ENCODE measurements at regions not wholly inside any gene's neighbourhood (a gene's known extent, or its start where the extent isn't known, plus 50 kb on each side); places are given as distances from the start of the nearest gene placed in this dataset.

DNA sequence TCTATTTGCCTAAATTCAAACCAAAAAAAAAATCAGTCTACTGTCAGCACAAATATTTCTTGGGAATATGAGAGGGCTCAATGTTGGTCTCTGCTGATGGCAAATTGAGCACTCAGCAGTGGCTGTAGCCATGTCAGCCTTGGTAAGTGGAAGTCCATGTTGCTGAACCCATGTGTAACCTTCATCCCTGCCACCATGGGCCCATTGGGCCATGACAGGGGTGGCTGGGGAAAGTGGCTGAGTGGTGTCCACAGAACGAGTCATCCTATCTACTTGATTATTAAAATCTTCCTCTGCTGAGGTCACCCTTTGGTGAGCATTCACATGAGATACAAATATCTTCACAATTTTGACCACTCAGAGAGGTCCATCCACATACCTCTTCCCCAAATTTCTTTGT is 56.8 kb upstream of the FAM9B start:
- TF ChIP-seq, protein P1, sequence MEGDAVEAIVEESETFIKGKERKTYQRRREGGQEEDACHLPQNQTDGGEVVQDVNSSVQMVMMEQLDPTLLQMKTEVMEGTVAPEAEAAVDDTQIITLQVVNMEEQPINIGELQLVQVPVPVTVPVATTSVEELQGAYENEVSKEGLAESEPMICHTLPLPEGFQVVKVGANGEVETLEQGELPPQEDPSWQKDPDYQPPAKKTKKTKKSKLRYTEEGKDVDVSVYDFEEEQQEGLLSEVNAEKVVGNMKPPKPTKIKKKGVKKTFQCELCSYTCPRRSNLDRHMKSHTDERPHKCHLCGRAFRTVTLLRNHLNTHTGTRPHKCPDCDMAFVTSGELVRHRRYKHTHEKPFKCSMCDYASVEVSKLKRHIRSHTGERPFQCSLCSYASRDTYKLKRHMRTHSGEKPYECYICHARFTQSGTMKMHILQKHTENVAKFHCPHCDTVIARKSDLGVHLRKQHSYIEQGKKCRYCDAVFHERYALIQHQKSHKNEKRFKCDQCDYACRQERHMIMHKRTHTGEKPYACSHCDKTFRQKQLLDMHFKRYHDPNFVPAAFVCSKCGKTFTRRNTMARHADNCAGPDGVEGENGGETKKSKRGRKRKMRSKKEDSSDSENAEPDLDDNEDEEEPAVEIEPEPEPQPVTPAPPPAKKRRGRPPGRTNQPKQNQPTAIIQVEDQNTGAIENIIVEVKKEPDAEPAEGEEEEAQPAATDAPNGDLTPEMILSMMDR (conservative IDR thresholded peaks at IDR 0.05; ENCODE audit: low read length): no peak
- no peak for TF ChIP-seq EZH2phosphoT487 (IDR thresholded peaks at IDR 0.05; ENCODE audit: borderline replicate concordance)
